Immature natural killer cell (primary cell): ENCODE measurements at regions not wholly inside any gene's neighbourhood (a gene's known extent, or its start where the extent isn't known, plus 50 kb on each side); places are given as distances from the start of the nearest gene placed in this dataset.
A peak's percentile ranks its signal among the peaks of the same experiment; 100 is the strongest.

Experiments
- DNase-seq, 3 donors: peaks; one replicate each; pipeline ENCODE4 v3.0.0; 2022; ENCODE audit warnings: mixed read lengths in 1 of 3
- H3K27ac Mint-ChIP-seq, 6 donors: one replicate each; pipeline ENCODE4 v1.8.0; 2020; ENCODE audit warnings: mixed read lengths in 6 of 6, mild to moderate bottlenecking in 5 of 6, inconsistent platforms in 4 of 6, moderate library complexity in 3 of 6
- H3K27me3 Mint-ChIP-seq, 3 donors: one replicate each; pipeline ENCODE4 v1.8.0; 2020 to 2021; ENCODE audit warnings: low read depth in 3 of 3, mild to moderate bottlenecking in 3 of 3, mixed read lengths in 3 of 3, moderate library complexity in 3 of 3, inconsistent platforms in 1 of 3
- H3K36me3 Mint-ChIP-seq, 3 donors: one replicate each; pipeline ENCODE4 v1.8.0; 2020; ENCODE audit warnings: mixed read lengths in 3 of 3, inconsistent platforms in 2 of 3, mild to moderate bottlenecking in 2 of 3
- H3K4me1 Mint-ChIP-seq, 2 donors: one replicate each; pipeline ENCODE4 v1.8.0; 2020; ENCODE audit warnings: inconsistent platforms in 2 of 2, mild to moderate bottlenecking in 2 of 2, mixed read lengths in 2 of 2, moderate library complexity in 1 of 2
- H3K4me3 Mint-ChIP-seq, 5 donors: one replicate each; pipeline ENCODE4 v1.8.0; 2020; ENCODE audit warnings: mild to moderate bottlenecking in 5 of 5, mixed read lengths in 5 of 5, inconsistent platforms in 3 of 5, moderate library complexity in 3 of 5
- H3K9me3 Mint-ChIP-seq, 6 donors: one replicate each; pipeline ENCODE4 v1.8.0; 2020; ENCODE audit warnings: mild to moderate bottlenecking in 6 of 6, mixed read lengths in 6 of 6, inconsistent platforms in 4 of 6, moderate library complexity in 3 of 6

GRCh38 chr16:73186752-73187601, 139.0 kb upstream of the ZFHX3 start:
- Mint-ChIP-seq H3K4me3 (no peak overlapping the region), H3K27me3 (peaks cover 0 to 3% (median 2%) of the 10 kb centered on the region in 3 donors), H3K36me3 (no peaks in the 10 kb centered on the region), H3K4me1 (no peaks in the 10 kb centered on the region), H3K9me3 (peaks cover 0 to 2% (median 0%) of the 10 kb centered on the region in 6 donors), H3K27ac (no peak overlapping the region)
- DNase-seq, result no peak

GRCh38 chr16:73185737-73186136, 137.8 kb upstream of the ZFHX3 start:
- Mint-ChIP-seq H3K27me3 (peaks cover 0 to 2% (median 2%) of the 10 kb centered on the region in 3 donors), H3K36me3 (no peaks in the 10 kb centered on the region), H3K4me1 (no peaks in the 10 kb centered on the region), H3K27ac (no peak overlapping the region), H3K9me3 (peaks cover 0 to 2% (median 0%) of the 10 kb centered on the region in 6 donors), H3K4me3 (no peak overlapping the region)
- no peak for DNase-seq

GRCh38 chr16:73183611-73184092, 135.7 kb upstream of the ZFHX3 start:
- DNase-seq, result no peak
- no peak overlapping the region for H3K27ac Mint-ChIP-seq

GRCh38 chr16:73179705-73180331, 131.9 kb upstream of the ZFHX3 start:
- H3K27ac Mint-ChIP-seq, result no peak overlapping the region
- peaks cover 0 to 4% (median 2%) of the 10 kb centered on the region in 3 donors for H3K27me3 Mint-ChIP-seq
- DNase-seq, result no peak
- no peaks in the 10 kb centered on the region for H3K36me3 Mint-ChIP-seq
- H3K4me3 Mint-ChIP-seq, result no peak overlapping the region
- no peaks in the 10 kb centered on the region for H3K4me1 Mint-ChIP-seq
- peaks cover 0 to 2% (median 0%) of the 10 kb centered on the region in 6 donors for H3K9me3 Mint-ChIP-seq

More at GRCh38 chr16:73183611-73184092, 135.7 kb upstream of the ZFHX3 start:
- H3K27me3 Mint-ChIP-seq, result peaks cover 0 to 2% (median 2%) of the 10 kb centered on the region in 3 donors
- peaks cover 0 to 2% (median 0%) of the 10 kb centered on the region in 6 donors for H3K9me3 Mint-ChIP-seq
- no peaks in the 10 kb centered on the region for H3K4me1 Mint-ChIP-seq
- no peaks in the 10 kb centered on the region for H3K36me3 Mint-ChIP-seq
- H3K4me3 Mint-ChIP-seq, result no peak overlapping the region

- H3K36me3 Mint-ChIP-seq, result no peaks in the 10 kb centered on the region
- peaks cover 0 to 5% (median 0%) of the 10 kb centered on the region in 3 donors for H3K27me3 Mint-ChIP-seq
- H3K27ac Mint-ChIP-seq, result no peak overlapping the region
- no peaks in the 10 kb centered on the region for H3K9me3 Mint-ChIP-seq
- DNase-seq, result no peak
- no peaks in the 10 kb centered on the region for H3K4me1 Mint-ChIP-seq
- no peak overlapping the region for H3K4me3 Mint-ChIP-seq
Observed at GRCh38 chr16:73177729-73178295, 129.9 kb upstream of the ZFHX3 start.

GRCh38 chr16:73176577-73177013, 128.7 kb upstream of the ZFHX3 start:
- Mint-ChIP-seq H3K4me3 (no peak overlapping the region), H3K27ac (no peak overlapping the region), H3K4me1 (no peaks in the 10 kb centered on the region), H3K27me3 (peaks cover 0 to 5% (median 0%) of the 10 kb centered on the region in 3 donors), H3K36me3 (no peaks in the 10 kb centered on the region), H3K9me3 (peaks cover 0 to 5% (median 0%) of the 10 kb centered on the region in 6 donors)
- no peak for DNase-seq

- no peaks in the 10 kb centered on the region for H3K4me1 Mint-ChIP-seq
- peaks cover 0 to 5% (median 0%) of the 10 kb centered on the region in 6 donors for H3K9me3 Mint-ChIP-seq
- H3K27me3 Mint-ChIP-seq, result peaks cover 0 to 5% (median 0%) of the 10 kb centered on the region in 3 donors
- H3K36me3 Mint-ChIP-seq, result no peaks in the 10 kb centered on the region
- DNase-seq, result no peak
- H3K27ac Mint-ChIP-seq, result no peak overlapping the region
- no peak overlapping the region for H3K4me3 Mint-ChIP-seq
Observed at GRCh38 chr16:73172973-73173709, 125.2 kb upstream of the ZFHX3 start.

- H3K27me3 Mint-ChIP-seq, result peaks cover 0 to 7% (median 0%) of the 10 kb centered on the region in 3 donors
- no peak for DNase-seq
- H3K9me3 Mint-ChIP-seq, result peaks cover 0 to 5% (median 0%) of the 10 kb centered on the region in 6 donors
- H3K27ac Mint-ChIP-seq, result no peak overlapping the region
- H3K36me3 Mint-ChIP-seq, result no peaks in the 10 kb centered on the region
- no peak overlapping the region for H3K4me3 Mint-ChIP-seq
- H3K4me1 Mint-ChIP-seq, result peaks cover 0 to 3% of the 10 kb centered on the region in 2 donors
Observed at GRCh38 chr16:73172241-73172972, 124.5 kb upstream of the ZFHX3 start.

- Mint-ChIP-seq H3K27ac (no peak overlapping the region), H3K27me3 (peaks cover 0 to 7% (median 0%) of the 10 kb centered on the region in 3 donors), H3K36me3 (no peaks in the 10 kb centered on the region), H3K4me3 (no peak overlapping the region), H3K9me3 (peaks cover 0 to 5% (median 0%) of the 10 kb centered on the region in 6 donors), H3K4me1 (peaks cover 1 to 9% of the 10 kb centered on the region in 2 donors)
- no peak for DNase-seq
Observed at GRCh38 chr16:73171901-73172240, 123.9 kb upstream of the ZFHX3 start.

- Mint-ChIP-seq H3K4me1 (peaks cover 6 to 13% of the 10 kb centered on the region in 2 donors), H3K27me3 (peaks cover 0 to 7% (median 0%) of the 10 kb centered on the region in 3 donors), H3K9me3 (peaks cover 0 to 5% (median 0%) of the 10 kb centered on the region in 6 donors), H3K36me3 (no peaks in the 10 kb centered on the region), H3K4me3 (no peak overlapping the region), H3K27ac (no peak overlapping the region)
- no peak for DNase-seq
Observed at GRCh38 chr16:73171380-73171779, 123.5 kb upstream of the ZFHX3 start.

- Mint-ChIP-seq H3K36me3 (no peaks in the 10 kb centered on the region), H3K27me3 (peaks cover 0 to 7% (median 0%) of the 10 kb centered on the region in 3 donors), H3K4me3 (no peak overlapping the region), H3K4me1 (peaks cover 11 to 21% of the 10 kb centered on the region in 2 donors), H3K27ac (no peak overlapping the region), H3K9me3 (peaks cover 0 to 5% (median 0%) of the 10 kb centered on the region in 6 donors)
- DNase-seq, result no peak
Observed at GRCh38 chr16:73170612-73171038, 122.7 kb upstream of the ZFHX3 start.

GRCh38 chr16:73166947-73167550, 119.1 kb upstream of the ZFHX3 start:
- peaks cover 11 to 22% of the 10 kb centered on the region in 2 donors for H3K4me1 Mint-ChIP-seq
- no peaks in the 10 kb centered on the region for H3K9me3 Mint-ChIP-seq
- no peaks in the 10 kb centered on the region for H3K36me3 Mint-ChIP-seq
- no peak for DNase-seq
- H3K27ac Mint-ChIP-seq, result no peak overlapping the region
- H3K4me3 Mint-ChIP-seq, result peak overlapping the region; percentile 19 to 70 (median 39)
- H3K27me3 Mint-ChIP-seq, result peaks cover 0 to 4% (median 0%) of the 10 kb centered on the region in 3 donors
